RWPE2 (cell line): ENCODE measurements at regions not wholly inside any gene's neighbourhood (a gene's known extent, or its start where the extent isn't known, plus 50 kb on each side); places are given as distances from the start of the nearest gene placed in this dataset.
"Not testable (repeated sequence)": the region's sequence is repeated elsewhere in the genome, so short reads cannot be mapped to it uniquely, and the experiment has no call there.

Source experiments
- ATAC-seq: fragments of 200-7000 bp; cut with Tn5 transposase; 3 replicates; pipeline ENCODE4 v1.9.1; 2021; ENCODE audit warnings: low read depth
- DNase-seq: peaks from one replicate; pipeline ENCODE4 v3.0.0-alpha.2; 2020; ENCODE audit warnings: low spot score
- H3K27ac ChIP-seq: fragments of 450-650 bp; 2 replicates; pipeline ENCODE4 v1.5.1; 2017; ENCODE audit warnings: mild to moderate bottlenecking; ENCODE audit not compliant: poor library complexity, severe bottlenecking
- H3K27me3 ChIP-seq: fragments of 250-450 bp; sonication (Bioruptor Pico); 2 replicates; pipeline ENCODE4 v1.5.1; 2021; ENCODE audit warnings: mild to moderate bottlenecking, moderate library complexity; ENCODE audit not compliant: insufficient read depth, poor library complexity, severe bottlenecking
- H3K36me3 ChIP-seq: fragments of 250-450 bp; sonication (Bioruptor Pico); 2 replicates; pipeline ENCODE4 v1.5.1; 2020; ENCODE audit warnings: low read depth, mild to moderate bottlenecking, moderate library complexity
- H3K4me1 ChIP-seq: fragments of 250-450 bp; sonication (Bioruptor Pico); 2 replicates; pipeline ENCODE4 v1.5.1; 2021; ENCODE audit warnings: mild to moderate bottlenecking, moderate library complexity; ENCODE audit not compliant: insufficient read depth, poor library complexity, severe bottlenecking
- H3K4me3 ChIP-seq: fragments of 250-450 bp; sonication (Bioruptor Pico); 2 replicates; pipeline ENCODE4 v1.5.1; 2021; ENCODE audit warnings: mild to moderate bottlenecking, moderate library complexity; ENCODE audit not compliant: severe bottlenecking
- H3K9me3 ChIP-seq: fragments of 250-450 bp; sonication (Bioruptor Pico); 2 replicates; pipeline ENCODE4 v1.5.1; 2021; ENCODE audit warnings: mild to moderate bottlenecking, moderate library complexity; ENCODE audit not compliant: severe bottlenecking
- CTCF ChIP-seq: fragments of 450-650 bp; IDR thresholded peaks from one replicate; pipeline ENCODE4 v1.5.1; 2017; ENCODE audit warnings: mild to moderate bottlenecking, moderate library complexity; ENCODE audit not compliant: poor library complexity, severe bottlenecking

- no peak for DNase-seq
- no peaks in the 10 kb centered on the region for H3K36me3 ChIP-seq
- no peak overlapping the region for H3K27ac ChIP-seq
- no peaks in the 10 kb centered on the region for H3K27me3 ChIP-seq
- H3K4me1 ChIP-seq = no peaks in the 10 kb centered on the region
- H3K9me3 ChIP-seq = no peaks in the 10 kb centered on the region
- H3K4me3 ChIP-seq = no peak overlapping the region
- no peak for ATAC-seq
- TF ChIP-seq CTCF = no peak
These were observed 1080.3 kb downstream of the ZPLD1 start for GRCh38 chr3:103515116-103515515.

- Histone ChIP-seq H3K36me3 (no peaks in the 10 kb centered on the region), H3K4me1 (no peaks in the 10 kb centered on the region), H3K27me3 (no peaks in the 10 kb centered on the region), H3K9me3 (no peaks in the 10 kb centered on the region), H3K27ac (no peak overlapping the region), H3K4me3 (no peak overlapping the region)
- no peak for TF ChIP-seq CTCF
- DNase-seq (no peak), ATAC-seq (no peak)
These were observed 1082.1 kb downstream of the ZPLD1 start for GRCh38 chr3:103516950-103517349.

DNA sequence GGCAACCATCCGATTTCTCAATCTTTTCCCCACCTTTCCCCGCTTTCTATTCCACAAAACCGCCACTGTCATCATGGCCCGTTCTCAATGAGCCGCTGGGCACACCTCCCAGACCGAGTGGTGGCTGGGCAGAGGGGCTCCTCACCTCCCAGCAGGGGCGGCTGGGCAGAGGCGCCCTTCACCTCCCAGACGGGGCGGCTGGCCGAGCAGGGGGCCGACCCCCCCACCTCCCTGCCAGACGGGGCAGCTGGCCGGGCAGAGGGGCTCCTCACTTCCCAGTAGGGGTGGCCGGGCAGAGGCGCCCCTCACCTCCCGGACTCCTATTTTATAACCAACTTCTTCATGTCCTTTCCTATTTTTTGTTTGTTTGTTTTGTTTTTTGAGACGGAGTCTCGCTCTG lies 1096.5 kb downstream of the ZPLD1 start:
- not testable (repeated sequence) for H3K36me3 ChIP-seq, H3K27ac ChIP-seq, H3K27me3 ChIP-seq, H3K9me3 ChIP-seq, ATAC-seq, H3K4me1 ChIP-seq, DNase-seq, H3K4me3 ChIP-seq

DNA sequence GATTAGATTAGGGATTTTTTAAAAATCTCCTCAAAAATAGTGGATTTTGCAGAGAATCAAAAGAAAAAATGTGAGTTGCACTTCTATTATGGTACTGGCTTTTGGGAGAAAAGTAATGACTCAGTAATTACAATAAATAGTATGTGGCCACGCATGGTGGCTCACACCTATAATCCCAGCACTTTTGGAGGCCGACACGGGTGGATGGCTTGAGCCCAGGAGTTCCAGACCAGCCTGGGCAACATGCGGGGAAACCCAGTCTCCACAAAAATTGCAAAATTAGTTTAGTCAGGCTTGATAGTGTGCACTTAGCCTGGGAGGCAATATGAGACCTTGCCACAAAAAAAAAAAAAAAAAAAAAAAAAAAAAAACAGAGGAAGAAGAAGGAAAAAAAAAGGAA lies 1098.2 kb downstream of the ZPLD1 start:
- H3K27ac ChIP-seq = no peak overlapping the region
- TF ChIP-seq CTCF = no peak
- no peak for ATAC-seq

GRCh38 chr3:103554451-103554850 lies 1119.6 kb downstream of the ZPLD1 start:
- Histone ChIP-seq H3K36me3 (no peaks in the 10 kb centered on the region), H3K27me3 (no peaks in the 10 kb centered on the region), H3K9me3 (no peaks in the 10 kb centered on the region), H3K4me1 (no peaks in the 10 kb centered on the region), H3K4me3 (no peak overlapping the region), H3K27ac (no peak overlapping the region)
- no peak for ATAC-seq
- no peak for TF ChIP-seq CTCF
- no peak for DNase-seq

More for the DNA sequence above, 1098.2 kb downstream of the ZPLD1 start:
- H3K4me3 ChIP-seq = no peak overlapping the region
- H3K36me3 ChIP-seq = no peaks in the 10 kb centered on the region
- no peaks in the 10 kb centered on the region for H3K4me1 ChIP-seq
- H3K9me3 ChIP-seq = no peaks in the 10 kb centered on the region
- DNase-seq = no peak
- no peaks in the 10 kb centered on the region for H3K27me3 ChIP-seq

DNA sequence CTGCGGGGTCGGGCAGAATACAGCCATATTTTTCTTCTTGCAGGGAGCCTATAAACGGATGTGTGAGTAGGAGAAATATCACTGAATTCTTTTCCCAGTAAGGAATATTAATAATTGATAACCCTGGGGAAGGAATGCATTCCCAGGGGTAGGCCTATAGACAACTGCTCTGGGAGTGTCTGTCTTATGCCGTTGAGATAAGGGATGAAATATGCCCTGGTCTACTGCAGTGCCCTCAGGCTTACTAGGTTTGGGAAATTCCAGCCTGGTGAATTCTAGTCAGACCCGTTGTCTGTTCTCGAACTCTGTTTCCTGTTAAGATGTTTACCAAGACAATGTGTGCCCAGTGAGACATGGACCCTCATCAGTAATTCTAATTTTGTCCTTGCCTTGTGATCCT lies 1129.3 kb downstream of the ZPLD1 start:
- ATAC-seq, H3K4me1 ChIP-seq, DNase-seq, H3K9me3 ChIP-seq, H3K27ac ChIP-seq, H3K27me3 ChIP-seq, H3K4me3 ChIP-seq, H3K36me3 ChIP-seq: not testable (repeated sequence)
